Endothelial cell of umbilical vein (primary cell): ENCODE measurements at regions not wholly inside any gene's neighbourhood (a gene's known extent, or its start where the extent isn't known, plus 50 kb on each side); places are given as distances from the start of the nearest gene placed in this dataset.

Source experiments
- BruUV-seq: library from RNA; stranded (reverse); fragments of 400-500 nt; replicated peaks from 2 replicates; lab custom pipeline; 2021; lab: Mats Ljungman, UMichigan
- CTCF ChIA-PET: fragments of 300-600, 350-600 bp; sonication (Branson Sonifier 250); formaldehyde crosslinking; loops from one replicate; lab custom pipeline; 2021; ENCODE audit warnings: antibody characterized with exemption, inconsistent platforms; lab: Charles Lee
- POLR2A ChIA-PET: fragments of 300-600, 350-600 bp; sonication (Branson Sonifier 250); formaldehyde crosslinking; loops from one replicate; lab custom pipeline; 2021; ENCODE audit warnings: antibody characterized with exemption, inconsistent platforms; lab: Charles Lee
- DNase-seq: peaks from one replicate; pipeline ENCODE4 v3.0.0-alpha.2; 2011; ENCODE audit warnings: low read depth, low spot score
- FAIRE-seq: peaks from 2 replicates; lab custom pipeline; 2011; peaks lifted over from hg19 to GRCh38; lab: Jason Lieb, UNC
- H2AFZ ChIP-seq: 2 replicates; pipeline ENCODE4 v1.6.0; 2012; ENCODE audit warnings: low read depth, low read length, control low read depth, inconsistent platforms
- H3K27ac ChIP-seq: 2 replicates; pipeline ENCODE4 v1.5.1; 2011; ENCODE audit warnings: low read depth, mild to moderate bottlenecking, control low read depth, low read length, moderate library complexity; ENCODE audit not compliant: insufficient read depth
- H3K27me3 ChIP-seq, 2 experiments: 2 replicates each; pipeline versions ENCODE4 v1.6.0 to v1.6.1; 2011; ENCODE audit warnings: low read length in 2 of 2, mixed read lengths in 1 of 2; ENCODE audit not compliant: control insufficient read depth in 2 of 2, insufficient read depth in 2 of 2
- H3K36me3 ChIP-seq, 2 experiments: 2 replicates in 1 of 2; 3 replicates in 1 of 2; pipeline ENCODE4 v1.5.1; 2011; ENCODE audit warnings: low read length in 2 of 2, mild to moderate bottlenecking in 1 of 2, moderate library complexity in 1 of 2; ENCODE audit not compliant: control insufficient read depth in 2 of 2, insufficient read depth in 2 of 2; ENCODE audit errors: extremely low read depth in 1 of 2
- H3K4me1 ChIP-seq: 3 replicates; pipeline ENCODE4 v1.5.1; 2011; ENCODE audit warnings: mild to moderate bottlenecking, low read length; ENCODE audit not compliant: control insufficient read depth, insufficient read depth; ENCODE audit errors: extremely low read depth
- H3K4me2 ChIP-seq: 2 replicates; pipeline ENCODE4 v1.6.1; 2011; ENCODE audit warnings: low read length, control low read depth, mixed read lengths; ENCODE audit not compliant: insufficient read depth
- H3K4me3 ChIP-seq, 3 experiments: fragments of 200-600 bp in 1 of 3; sonication (generic), shearing (Covaris generic) in 1 of 3; replicated peaks in 1 of 3; 2 replicates each; pipeline ENCODE4 v1.5.1; 2011 to 2016; ENCODE audit warnings: control low read depth in 3 of 3, low read length in 3 of 3, mild to moderate bottlenecking in 2 of 3, inconsistent platforms in 1 of 3, low read depth in 1 of 3, moderate library complexity in 1 of 3; ENCODE audit not compliant: insufficient read depth in 1 of 3
- H3K79me2 ChIP-seq: 2 replicates; pipeline ENCODE4 v1.6.0; 2012; ENCODE audit warnings: low read length, inconsistent platforms; ENCODE audit not compliant: control insufficient read depth, insufficient read depth
- H3K9ac ChIP-seq: replicated peaks from 2 replicates; pipeline ENCODE3; 2011; ENCODE audit warnings: low read length, control low read depth; ENCODE audit not compliant: insufficient read depth; ENCODE audit errors: extremely low read depth
- H3K9me1 ChIP-seq: replicated peaks from 3 replicates; pipeline ENCODE4 v1.6.0; 2011; ENCODE audit warnings: mild to moderate bottlenecking, low read length; ENCODE audit not compliant: control insufficient read depth, insufficient read depth; ENCODE audit errors: extremely low read depth
- H3K9me3 ChIP-seq: replicated peaks from 2 replicates; pipeline ENCODE4 v1.5.1; 2012; ENCODE audit warnings: low read length, inconsistent platforms; ENCODE audit not compliant: control insufficient read depth, insufficient read depth
- H4K20me1 ChIP-seq: replicated peaks from 2 replicates; pipeline ENCODE3; 2011; ENCODE audit warnings: mild to moderate bottlenecking, low read length; ENCODE audit not compliant: control insufficient read depth, insufficient read depth; ENCODE audit errors: extremely low read depth
- EZH2 ChIP-seq: IDR thresholded peaks from 2 replicates; pipeline ENCODE4 v1.6.1; 2012; ENCODE audit warnings: borderline replicate concordance, low read depth, mild to moderate bottlenecking, moderate library complexity, low read length, inconsistent platforms; ENCODE audit not compliant: severe bottlenecking
- FOS ChIP-seq: IDR thresholded peaks from 2 replicates; pipeline ENCODE4 v1.6.1; 2011; ENCODE audit warnings: mild to moderate bottlenecking, low read length, moderate library complexity, borderline replicate concordance; ENCODE audit not compliant: insufficient read depth
- GATA2 ChIP-seq: IDR thresholded peaks from 2 replicates; pipeline ENCODE4 v1.7.0; 2011; ENCODE audit warnings: low read depth, mild to moderate bottlenecking, moderate library complexity, mixed read lengths, low read length; ENCODE audit not compliant: insufficient read length, insufficient read depth
- JUN ChIP-seq: IDR thresholded peaks from 2 replicates; pipeline ENCODE4 v1.6.1; 2011; ENCODE audit warnings: borderline replicate concordance, low read depth; ENCODE audit not compliant: insufficient read length, insufficient read depth
- MYC ChIP-seq: IDR thresholded peaks from one replicate; pipeline ENCODE4 v1.6.1; 2011; ENCODE audit warnings: mild to moderate bottlenecking, low read depth, low read length
- POLR2A ChIP-seq: IDR thresholded peaks from 2 replicates; pipeline ENCODE4 v1.6.1; 2012; ENCODE audit warnings: low read depth, mild to moderate bottlenecking, control low read depth, low read length
- POLR2AphosphoS5 ChIP-seq: IDR thresholded peaks from 2 replicates; pipeline ENCODE4 v1.6.1; 2012; ENCODE audit warnings: low read depth, mild to moderate bottlenecking, control low read depth, low read length, moderate library complexity; ENCODE audit not compliant: insufficient read depth
- dilution Hi-C: fragments of 300-500 bp; cut with MboI; formaldehyde crosslinking; loops from one replicate; pipeline ENCODE4 v1.15.0; 2019; ENCODE audit warnings: low sequenced_read_pairs; ENCODE audit not compliant: extremely low pct_ligation_motif_present
- intact Hi-C: fragments of 100-400 bp; cut with micrococcal nuclease; formaldehyde crosslinking; loops from one replicate; pipeline ENCODE4 v1.10.0; 2022
- TF ChIP-seq, protein P1 (sequence below), 2 donors: IDR thresholded peaks; 1 replicate in 1 of 2; 2 replicates in 1 of 2; pipeline ENCODE4 v1.5.1; 2011; ENCODE audit warnings: low read length in 2 of 2, mild to moderate bottlenecking in 2 of 2, moderate library complexity in 2 of 2, control low read depth in 1 of 2, inconsistent platforms in 1 of 2, low read depth in 1 of 2; ENCODE audit not compliant: insufficient read depth in 1 of 2; ENCODE audit errors: extremely low read depth in 1 of 2
- TF ChIP-seq, protein P2 (sequence below): IDR thresholded peaks from 2 replicates; pipeline ENCODE4 v1.6.1; 2011; ENCODE audit not compliant: insufficient read depth, insufficient read length

DNA sequence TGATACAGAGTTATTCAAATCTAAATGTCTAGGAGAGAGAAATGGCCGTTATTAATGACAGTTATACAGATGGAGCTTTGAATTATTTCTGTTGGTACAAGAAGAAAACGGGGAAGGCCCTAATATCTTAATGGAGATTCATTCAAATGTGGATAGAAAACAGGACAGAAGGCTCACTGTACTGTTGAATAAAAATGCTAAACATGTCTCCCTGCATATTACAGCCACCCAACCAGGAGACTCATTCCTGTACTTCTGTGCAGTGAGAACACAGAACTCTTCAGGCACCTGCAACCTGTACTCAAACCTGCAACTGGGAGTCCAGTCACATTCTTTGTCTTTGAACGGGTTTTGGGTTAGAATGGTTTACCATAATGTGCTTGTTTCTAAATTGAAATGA is 403.2 kb downstream of the DAD1 start:
- H3K4me2 ChIP-seq, result no peak overlapping the region
- H3K9me3 ChIP-seq, result no peaks in the 10 kb centered on the region
- H3K4me1 ChIP-seq, result peaks cover 10% of the 10 kb centered on the region
- dilution Hi-C loops, result no loop called here
- FAIRE-seq (no peak), DNase-seq (no peak)
- no peaks in the 10 kb centered on the region for H3K79me2 ChIP-seq
- no peak overlapping the region for H3K4me3 ChIP-seq
- ChIA-PET CTCF (interaction anchor here (1.2 to 4.8 kb wide), 3 partner anchors 15 to 189 kb away, joined by 4 to 30 read pairs (median 5); no protein-coding TSS in a partner anchor), POLR2A (no interaction called here)
- intact Hi-C loops, result no loop called here
- no peaks in the 10 kb centered on the region for H4K20me1 ChIP-seq
- no peaks in the 10 kb centered on the region for H3K36me3 ChIP-seq
- TF ChIP-seq GATA2 (no peak), JUN (no peak), FOS (no peak), EZH2 (no peak), POLR2A (no peak), POLR2AphosphoS5 (no peak), MYC (no peak)
- TF ChIP-seq, protein P1, sequence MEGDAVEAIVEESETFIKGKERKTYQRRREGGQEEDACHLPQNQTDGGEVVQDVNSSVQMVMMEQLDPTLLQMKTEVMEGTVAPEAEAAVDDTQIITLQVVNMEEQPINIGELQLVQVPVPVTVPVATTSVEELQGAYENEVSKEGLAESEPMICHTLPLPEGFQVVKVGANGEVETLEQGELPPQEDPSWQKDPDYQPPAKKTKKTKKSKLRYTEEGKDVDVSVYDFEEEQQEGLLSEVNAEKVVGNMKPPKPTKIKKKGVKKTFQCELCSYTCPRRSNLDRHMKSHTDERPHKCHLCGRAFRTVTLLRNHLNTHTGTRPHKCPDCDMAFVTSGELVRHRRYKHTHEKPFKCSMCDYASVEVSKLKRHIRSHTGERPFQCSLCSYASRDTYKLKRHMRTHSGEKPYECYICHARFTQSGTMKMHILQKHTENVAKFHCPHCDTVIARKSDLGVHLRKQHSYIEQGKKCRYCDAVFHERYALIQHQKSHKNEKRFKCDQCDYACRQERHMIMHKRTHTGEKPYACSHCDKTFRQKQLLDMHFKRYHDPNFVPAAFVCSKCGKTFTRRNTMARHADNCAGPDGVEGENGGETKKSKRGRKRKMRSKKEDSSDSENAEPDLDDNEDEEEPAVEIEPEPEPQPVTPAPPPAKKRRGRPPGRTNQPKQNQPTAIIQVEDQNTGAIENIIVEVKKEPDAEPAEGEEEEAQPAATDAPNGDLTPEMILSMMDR (IDR thresholded peaks at IDR 0.05; ENCODE audit: extremely low read depth in 1 of 2, insufficient read depth in 1 of 2, low read depth in 1 of 2, low read length in 2 of 2), result no peak
- TF ChIP-seq, protein P2, sequence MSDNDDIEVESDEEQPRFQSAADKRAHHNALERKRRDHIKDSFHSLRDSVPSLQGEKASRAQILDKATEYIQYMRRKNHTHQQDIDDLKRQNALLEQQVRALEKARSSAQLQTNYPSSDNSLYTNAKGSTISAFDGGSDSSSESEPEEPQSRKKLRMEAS, result no peak
- no peak overlapping the region for H3K9ac ChIP-seq
- no peaks in the 10 kb centered on the region for H3K27me3 ChIP-seq
- H3K27ac ChIP-seq, result no peak overlapping the region
- H3K9me1 ChIP-seq, result no peaks in the 10 kb centered on the region
- no peak overlapping the region for H2AFZ ChIP-seq
- BruUV-seq, result no TSS peak
